OCI-LY1 (cell line): ENCODE measurements at regions not wholly inside any gene's neighbourhood (a gene's known extent, or its start where the extent isn't known, plus 50 kb on each side); places are given as distances from the start of the nearest gene placed in this dataset.
"Not testable (repeated sequence)": the region's sequence is repeated elsewhere in the genome, so short reads cannot be mapped to it uniquely, and the experiment has no call there.

Experiments
- H2AFZ ChIP-seq: fragments of 200-600 bp; sonication (generic), shearing (Covaris generic); 2 replicates; pipeline ENCODE4 v1.6.0; 2014; ENCODE audit warnings: antibody characterized with exemption, mild to moderate bottlenecking, low read length
- H3F3A ChIP-seq: fragments of 200-600 bp; sonication (generic), shearing (Covaris generic); 2 replicates; pipeline ENCODE4 v1.6.0; 2014; ENCODE audit warnings: mild to moderate bottlenecking, antibody characterized with exemption, low read length, moderate library complexity; ENCODE audit not compliant: insufficient read depth
- H3K27ac ChIP-seq: fragments of 200-600 bp; sonication (generic); 2 replicates; pipeline ENCODE4 v1.5.1; 2014; ENCODE audit warnings: low read length, mixed run types, mild to moderate bottlenecking, low read depth; ENCODE audit not compliant: poor library complexity, severe bottlenecking
- H3K27me3 ChIP-seq: fragments of 200-600 bp; sonication (generic); 2 replicates; pipeline ENCODE4 v1.6.0; 2014; ENCODE audit warnings: antibody characterized with exemption, mild to moderate bottlenecking, low read length, moderate library complexity; ENCODE audit not compliant: insufficient read depth
- H3K36me3 ChIP-seq: fragments of 200-600 bp; sonication (generic); 2 replicates; pipeline ENCODE4 v1.6.1; 2014; ENCODE audit warnings: mild to moderate bottlenecking, antibody characterized with exemption, low read length, moderate library complexity, mixed read lengths; ENCODE audit not compliant: insufficient read depth
- H3K4me1 ChIP-seq: fragments of 200-600 bp; sonication (generic); 2 replicates; pipeline ENCODE4 v1.5.1; 2014; ENCODE audit warnings: mild to moderate bottlenecking, low read length, moderate library complexity; ENCODE audit not compliant: insufficient read depth, severe bottlenecking
- H3K4me2 ChIP-seq: fragments of 200-600 bp; sonication (generic), shearing (Covaris generic); 2 replicates; pipeline ENCODE4 v1.6.1; 2014; ENCODE audit warnings: low read length
- H3K4me3 ChIP-seq: fragments of 200-600 bp; sonication (generic); 2 replicates; pipeline ENCODE4 v1.5.1; 2014; ENCODE audit warnings: low read length, low read depth, mild to moderate bottlenecking, mixed read lengths; ENCODE audit not compliant: poor library complexity, severe bottlenecking
- H3K79me2 ChIP-seq: fragments of 200-600 bp; shearing (Covaris generic); 2 replicates; pipeline ENCODE4 v1.6.1; 2016; ENCODE audit warnings: mixed run types, low read length, mixed read lengths; ENCODE audit not compliant: insufficient read depth
- H3K9ac ChIP-seq: fragments of 200-600 bp; sonication (generic), shearing (Covaris generic); 2 replicates; pipeline ENCODE4 v1.6.1; 2014; ENCODE audit warnings: mild to moderate bottlenecking, low read length, mixed read lengths
- H3K9me2 ChIP-seq: fragments of 200-600 bp; sonication (generic), shearing (Covaris generic); 2 replicates; pipeline ENCODE4 v1.6.1; 2014; ENCODE audit warnings: low read depth, mild to moderate bottlenecking, low read length, mixed read lengths
- H3K9me3 ChIP-seq: fragments of 200-600 bp; shearing (Covaris generic); 2 replicates; pipeline ENCODE4 v1.6.1; 2014; ENCODE audit warnings: low read length, mixed read lengths
- H4K20me1 ChIP-seq: fragments of 200-600 bp; sonication (generic), shearing (Covaris generic); 2 replicates; pipeline ENCODE4 v1.6.0; 2016; ENCODE audit warnings: mild to moderate bottlenecking, low read length; ENCODE audit not compliant: insufficient read depth
- CTCF ChIP-seq: fragments of 200-600 bp; sonication (generic), shearing (Covaris generic); IDR thresholded peaks from 2 replicates; pipeline ENCODE4 v1.5.1; 2017; ENCODE audit warnings: mild to moderate bottlenecking, antibody characterized with exemption, low read length, moderate library complexity, mixed read lengths
- EZH2 ChIP-seq: fragments of 200-600 bp; sonication (generic), shearing (Covaris generic); IDR thresholded peaks from 2 replicates; pipeline ENCODE4 v1.8.0; 2017; ENCODE audit warnings: borderline replicate concordance, mixed run types, mild to moderate bottlenecking, antibody characterized with exemption, low read length, moderate library complexity, mixed read lengths

DNA sequence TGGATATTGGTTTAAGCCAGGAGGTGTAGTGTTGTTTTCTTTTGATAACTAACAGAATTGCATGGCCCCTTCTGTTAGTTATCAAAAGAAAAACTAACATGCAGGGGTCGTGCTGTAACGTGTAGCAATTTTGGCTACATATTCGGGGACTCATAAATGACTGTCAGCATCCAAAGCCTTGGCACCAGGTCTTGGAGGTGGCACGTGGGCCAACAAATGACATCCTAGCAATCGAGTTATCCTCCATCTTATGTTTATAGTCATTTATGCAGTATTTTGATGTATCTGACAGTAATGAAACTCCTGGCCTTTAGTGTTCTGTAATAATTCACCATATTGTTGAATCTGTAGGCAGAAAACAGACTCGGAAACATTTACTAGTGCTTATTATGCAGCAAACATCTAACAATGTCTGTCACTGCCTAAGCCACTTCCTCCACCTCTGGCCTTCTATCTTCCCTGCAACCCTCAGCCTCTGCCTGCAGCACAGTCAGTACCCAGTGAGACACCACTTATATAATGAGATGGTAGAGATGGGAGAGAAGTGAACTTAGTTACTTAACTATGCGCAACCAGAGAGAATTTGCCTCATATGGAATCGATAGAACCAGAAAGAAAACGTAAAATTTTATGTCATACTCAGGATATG, 184.6 kb downstream of the AEBP2 start:
- Histone ChIP-seq H3K79me2 (no peaks in the 10 kb centered on the region), H3K27me3 (no peaks in the 10 kb centered on the region), H3K9me2 (no peaks in the 10 kb centered on the region), H3K4me1 (no peaks in the 10 kb centered on the region), H3K27ac (no peak overlapping the region), H2AFZ (no peak overlapping the region), H3K4me3 (no peak overlapping the region), H3K4me2 (no peak overlapping the region), H3K9ac (no peak overlapping the region), H3K9me3 (no peaks in the 10 kb centered on the region), H4K20me1 (no peaks in the 10 kb centered on the region), H3F3A (no peaks in the 10 kb centered on the region), H3K36me3 (no peaks in the 10 kb centered on the region)
- no peak for TF ChIP-seq CTCF
- TF ChIP-seq EZH2: no peak

GRCh38 chr12:19624491-19624890, 185.2 kb downstream of the AEBP2 start:
- Histone ChIP-seq H3K27ac (no peak overlapping the region), H3K4me2 (no peak overlapping the region), H3K9me2 (no peaks in the 10 kb centered on the region), H4K20me1 (no peaks in the 10 kb centered on the region), H3K9me3 (no peaks in the 10 kb centered on the region), H3K27me3 (no peaks in the 10 kb centered on the region), H3K36me3 (no peaks in the 10 kb centered on the region), H2AFZ (no peak overlapping the region), H3F3A (no peaks in the 10 kb centered on the region), H3K9ac (no peak overlapping the region), H3K79me2 (no peaks in the 10 kb centered on the region), H3K4me3 (no peak overlapping the region), H3K4me1 (no peaks in the 10 kb centered on the region)
- TF ChIP-seq CTCF (no peak), EZH2 (no peak)

DNA sequence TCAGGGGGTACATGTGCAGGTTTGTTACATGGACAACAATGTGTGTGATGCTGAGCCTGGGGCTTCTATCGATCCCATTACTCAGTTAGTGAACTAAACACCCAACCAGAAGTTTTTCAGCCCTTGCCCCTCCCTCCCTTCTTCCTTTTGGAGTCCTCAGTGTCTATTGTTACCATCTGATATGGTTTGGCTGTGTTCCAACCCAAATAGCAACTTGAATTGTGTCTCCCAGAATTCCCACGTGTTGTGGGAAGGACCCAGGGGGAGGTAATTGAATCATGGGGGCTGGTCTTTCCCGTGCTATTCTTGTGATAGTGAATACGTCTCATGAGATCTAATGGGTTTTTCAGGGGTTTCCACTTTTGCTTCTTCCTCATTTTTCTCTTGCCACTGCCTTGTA, 186.3 kb downstream of the AEBP2 start:
- not testable (repeated sequence) for H3K27me3 ChIP-seq, H3K9me3 ChIP-seq, H3K9me2 ChIP-seq, H3K27ac ChIP-seq, H4K20me1 ChIP-seq, H3K4me1 ChIP-seq, H3K36me3 ChIP-seq, H3F3A ChIP-seq, H3K9ac ChIP-seq, H3K4me2 ChIP-seq, H3K4me3 ChIP-seq, H2AFZ ChIP-seq, H3K79me2 ChIP-seq

DNA sequence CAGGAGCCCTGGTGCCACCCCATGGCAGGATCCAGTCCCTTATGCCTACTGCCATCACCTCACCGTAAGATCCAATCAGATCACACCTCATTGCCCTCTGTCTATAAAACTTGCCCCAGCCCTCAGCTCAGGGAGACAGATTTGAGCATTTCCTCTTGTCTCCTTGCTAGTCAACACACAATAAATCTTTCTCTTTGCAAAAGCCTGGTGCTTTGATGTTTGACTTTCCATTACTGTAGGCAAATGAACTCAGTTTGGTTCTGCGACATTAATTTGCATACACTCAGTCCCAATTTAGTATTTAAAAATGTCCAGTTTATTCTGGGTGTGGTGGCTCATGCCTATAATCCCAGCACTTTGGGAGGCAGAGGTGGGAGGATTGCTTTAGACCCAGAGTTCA, 188.4 kb downstream of the AEBP2 start:
- Histone ChIP-seq H2AFZ (no peak overlapping the region), H3K4me1 (no peaks in the 10 kb centered on the region), H3F3A (no peaks in the 10 kb centered on the region), H3K79me2 (no peaks in the 10 kb centered on the region), H3K9me3 (no peaks in the 10 kb centered on the region), H3K9ac (no peak overlapping the region), H3K36me3 (no peaks in the 10 kb centered on the region), H3K4me2 (no peak overlapping the region), H3K27me3 (no peaks in the 10 kb centered on the region), H3K27ac (no peak overlapping the region), H4K20me1 (no peaks in the 10 kb centered on the region), H3K9me2 (no peaks in the 10 kb centered on the region), H3K4me3 (no peak overlapping the region)
- TF ChIP-seq CTCF: no peak
